HCT116 (cell line): ENCODE measurements at regions not wholly inside any gene's neighbourhood (a gene's known extent, or its start where the extent isn't known, plus 50 kb on each side); places are given as distances from the start of the nearest gene placed in this dataset.

Experiments used
- CBX3 ChIP-seq: IDR thresholded peaks from 2 replicates; pipeline ENCODE4 v1.6.1; 2012; ENCODE audit warnings: low read depth
- CTCF ChIP-seq, 3 experiments: fragments of 200-600 bp in 1 of 3; sonication (generic) in 1 of 3; IDR thresholded peaks in 2 of 3; conservative IDR thresholded peaks in 1 of 3; 2 replicates each; pipeline ENCODE4 v1.5.1; 2012 to 2017; ENCODE audit warnings: low read depth in 2 of 3, low read length in 2 of 3, antibody characterized with exemption in 1 of 3, borderline replicate concordance in 1 of 3, control low read depth in 1 of 3, mild to moderate bottlenecking in 1 of 3, mixed read lengths in 1 of 3, mixed run types in 1 of 3, moderate library complexity in 1 of 3; ENCODE audit not compliant: insufficient read depth in 1 of 3
- EZH2 ChIP-seq: fragments of 200-600 bp; sonication (generic); IDR thresholded peaks from 2 replicates; pipeline ENCODE4 v1.6.1; 2017; ENCODE audit warnings: antibody characterized with exemption, mixed run types
- POLR2A ChIP-seq: IDR thresholded peaks from 2 replicates; pipeline ENCODE4 v1.7.0; 2011; ENCODE audit warnings: borderline replicate concordance; ENCODE audit not compliant: insufficient read depth, insufficient read length; ENCODE audit errors: extremely low read depth
- POLR2AphosphoS5 ChIP-seq: IDR thresholded peaks from 2 replicates; pipeline ENCODE4 v1.6.1; 2011; ENCODE audit warnings: mild to moderate bottlenecking, low read depth, low read length, moderate library complexity
- RAD21 ChIP-seq: IDR thresholded peaks from 2 replicates; pipeline ENCODE4 v1.6.1; 2012; ENCODE audit warnings: low read depth, mild to moderate bottlenecking
- REST ChIP-seq: IDR thresholded peaks from 2 replicates; pipeline ENCODE4 v1.6.1; 2012; ENCODE audit warnings: low read depth
- SRF ChIP-seq: IDR thresholded peaks from 2 replicates; pipeline ENCODE4 v1.6.1; 2012; ENCODE audit warnings: low read depth

GRCh38 chrX:121931567-121931966, 884.2 kb downstream of the GLUD2 start:
- TF ChIP-seq CTCF (IDR thresholded peaks at IDR 0.05 in 2 of 3, conservative IDR thresholded peaks at IDR 0.05 in 1 of 3; ENCODE audit: borderline replicate concordance in 1 of 3, insufficient read depth in 1 of 3, low read depth in 2 of 3, low read length in 2 of 3) (no peak), POLR2A (no peak), RAD21 (no peak), EZH2 (no peak), SRF (no peak), POLR2AphosphoS5 (no peak), REST (no peak), CBX3 (no peak)
